Suprapubic skin (tissue), 4 donors: ENCODE measurements at regions not wholly inside any gene's neighbourhood (a gene's known extent, or its start where the extent isn't known, plus 50 kb on each side); places are given as distances from the start of the nearest gene placed in this dataset.

ENCODE experiments used
- DNase-seq, 2 donors: peaks; one replicate each; pipeline ENCODE4 v3.0.0-alpha.2; 2019; ENCODE audit warnings: low spot score in 2 of 2
- H3K27ac ChIP-seq: fragments of 200-600 bp; sonication (generic); one replicate; pipeline ENCODE4 v1.5.1; 2019
- H3K27me3 ChIP-seq: fragments of 200-600 bp; sonication (generic); one replicate; pipeline ENCODE4 v1.5.1; 2019
- H3K36me3 ChIP-seq: fragments of 200-600 bp; sonication (generic); one replicate; pipeline ENCODE4 v1.5.1; 2019
- H3K4me1 ChIP-seq: fragments of 200-600 bp; sonication (generic); one replicate; pipeline ENCODE4 v1.5.1; 2019
- H3K4me3 ChIP-seq: fragments of 200-600 bp; sonication (generic); one replicate; pipeline ENCODE4 v1.5.1; 2019; ENCODE audit warnings: mild to moderate bottlenecking
- H3K9me3 ChIP-seq: fragments of 200-600 bp; sonication (generic); one replicate; pipeline ENCODE4 v1.5.1; 2019
- CTCF ChIP-seq, 2 donors: fragments of 200-600 bp in 1 of 2; fragments of 450-650 bp in 1 of 2; sonication (generic) in 1 of 2; IDR thresholded peaks; one replicate each; pipeline ENCODE4 v1.5.1; 2016 to 2019; ENCODE audit warnings: antibody characterized with exemption in 2 of 2, mild to moderate bottlenecking in 1 of 2, moderate library complexity in 1 of 2
- EP300 ChIP-seq: sonication (generic); formaldehyde crosslinking; IDR thresholded peaks from one replicate; pipeline ENCODE4 v1.6.1; 2017; ENCODE audit warnings: antibody characterized with exemption
- POLR2A ChIP-seq, 2 donors: fragments of 450-650 bp; IDR thresholded peaks; one replicate each; pipeline ENCODE4 v1.6.1; 2017; ENCODE audit warnings: antibody characterized with exemption in 2 of 2, mild to moderate bottlenecking in 2 of 2, moderate library complexity in 2 of 2
- POLR2AphosphoS5 ChIP-seq, 3 donors: sonication (generic); formaldehyde crosslinking; IDR thresholded peaks; one replicate each; pipeline ENCODE4 v1.6.1; 2017; ENCODE audit warnings: antibody characterized with exemption in 3 of 3
- WGBS: methylation state at CpG from one replicate; pipeline ENCODE4 v1.1.5; 2018; 5-methylcytosine and 5-hydroxymethylcytosine counted together

DNA sequence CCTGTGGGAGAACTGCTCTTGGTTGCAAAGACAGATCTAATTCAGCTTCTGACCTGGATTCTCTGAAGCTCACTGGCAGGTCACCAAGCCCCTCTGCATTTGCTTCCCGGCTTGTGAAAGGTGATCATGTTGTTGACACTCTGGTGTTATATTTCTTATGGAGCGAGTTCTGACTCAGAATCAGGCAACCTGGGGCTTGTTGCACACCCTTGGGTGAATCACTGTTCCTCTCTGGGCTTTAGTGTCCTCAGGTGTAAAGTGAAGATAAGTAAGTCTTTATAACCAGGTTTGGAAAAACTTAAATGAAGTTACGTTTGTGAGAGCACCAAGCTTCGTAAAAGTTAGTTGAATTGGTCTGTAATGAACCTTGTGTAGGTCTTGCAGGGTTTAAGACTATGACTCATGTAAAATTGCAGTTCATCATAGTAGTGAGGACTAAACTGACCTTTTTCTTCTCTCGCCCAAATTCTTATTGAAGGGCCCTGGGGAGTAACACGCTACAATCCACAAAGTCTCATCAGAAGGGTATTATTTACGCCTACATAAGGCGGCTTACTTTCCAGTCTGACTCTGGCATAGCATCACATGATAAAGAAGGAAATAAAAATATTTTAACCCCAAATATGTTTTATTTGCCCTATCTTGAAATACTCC lies 218.6 kb downstream of the TMEM38B start:
- Histone ChIP-seq H3K27me3 (no peaks in the 10 kb centered on the region), H3K4me3 (no peak overlapping the region), H3K36me3 (no peaks in the 10 kb centered on the region), H3K27ac (no peak overlapping the region), H3K9me3 (no peaks in the 10 kb centered on the region), H3K4me1 (no peaks in the 10 kb centered on the region)
- WGBS, result 62% methylated on average over 8 of the region's 8 CpGs
- DNase-seq, result no peak
- TF ChIP-seq CTCF (IDR thresholded peaks at IDR 0.05), result no peak
- no peak for TF ChIP-seq POLR2A (IDR thresholded peaks at IDR 0.05)
- TF ChIP-seq EP300, result no peak
- no peak for TF ChIP-seq POLR2AphosphoS5 (IDR thresholded peaks at IDR 0.05)

- TF ChIP-seq POLR2A (IDR thresholded peaks at IDR 0.05) (no peak), EP300 (no peak), CTCF (IDR thresholded peaks at IDR 0.05) (no peak), POLR2AphosphoS5 (IDR thresholded peaks at IDR 0.05) (no peak)
- H3K27ac ChIP-seq, result no peak overlapping the region
- WGBS, result 54% methylated on average over 4 of the region's 4 CpGs
- no peaks in the 10 kb centered on the region for H3K9me3 ChIP-seq
- no peaks in the 10 kb centered on the region for H3K27me3 ChIP-seq
- H3K4me1 ChIP-seq, result no peaks in the 10 kb centered on the region
- no peaks in the 10 kb centered on the region for H3K36me3 ChIP-seq
- DNase-seq, result no peak
- no peak overlapping the region for H3K4me3 ChIP-seq
These were observed 226.9 kb downstream of the TMEM38B start for GRCh38 chr9:105921057-105921726.

GRCh38 chr9:105928416-105928815 lies 234.1 kb downstream of the TMEM38B start:
- H3K4me1 ChIP-seq, result no peaks in the 10 kb centered on the region
- 61% methylated on average over 2 of the region's 2 CpGs for WGBS
- no peak overlapping the region for H3K27ac ChIP-seq
- no peaks in the 10 kb centered on the region for H3K27me3 ChIP-seq
- no peak for TF ChIP-seq CTCF (IDR thresholded peaks at IDR 0.05)
- TF ChIP-seq EP300, result no peak
- no peak for TF ChIP-seq POLR2A (IDR thresholded peaks at IDR 0.05)
- TF ChIP-seq POLR2AphosphoS5 (IDR thresholded peaks at IDR 0.05), result no peak
- no peaks in the 10 kb centered on the region for H3K9me3 ChIP-seq
- no peak overlapping the region for H3K4me3 ChIP-seq
- no peak for DNase-seq
- no peaks in the 10 kb centered on the region for H3K36me3 ChIP-seq

DNA sequence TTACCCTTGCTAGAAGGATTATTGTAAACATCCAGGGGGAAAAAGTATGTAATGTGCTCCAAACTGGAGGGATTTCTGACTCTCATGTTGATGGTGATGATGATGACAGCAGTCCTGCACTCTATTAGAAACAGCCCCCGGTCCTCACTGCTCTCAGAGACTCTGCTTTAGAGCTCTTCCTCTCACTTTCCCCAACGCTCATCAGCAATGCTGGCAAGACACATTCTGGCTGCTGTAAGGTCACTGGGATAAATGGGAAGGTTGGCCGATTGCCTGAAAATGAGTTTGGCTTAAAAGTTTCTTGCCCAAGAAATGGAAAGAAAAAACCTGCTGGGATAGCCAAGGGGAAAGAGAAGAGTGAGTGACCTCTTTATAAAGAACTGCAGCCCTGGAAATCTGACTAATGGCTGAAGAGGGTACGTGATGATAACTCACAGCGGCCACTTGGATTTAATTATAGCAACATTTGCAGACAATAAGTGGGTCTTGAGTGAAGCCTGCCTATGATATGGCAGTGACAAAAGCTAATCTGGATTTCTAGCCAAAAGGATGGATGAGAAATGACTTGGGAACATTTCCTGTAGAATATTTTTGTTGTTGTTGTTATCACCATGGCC lies 235.8 kb downstream of the TMEM38B start:
- 62% methylated on average over 5 of the region's 5 CpGs for WGBS
- Histone ChIP-seq H3K4me1 (no peaks in the 10 kb centered on the region), H3K4me3 (no peak overlapping the region), H3K27me3 (no peaks in the 10 kb centered on the region), H3K9me3 (no peaks in the 10 kb centered on the region), H3K36me3 (no peaks in the 10 kb centered on the region), H3K27ac (no peak overlapping the region)
- no peak for DNase-seq
- no peak for TF ChIP-seq CTCF (IDR thresholded peaks at IDR 0.05)
- TF ChIP-seq EP300, result no peak
- no peak for TF ChIP-seq POLR2AphosphoS5 (IDR thresholded peaks at IDR 0.05)
- TF ChIP-seq POLR2A (IDR thresholded peaks at IDR 0.05), result no peak

DNA sequence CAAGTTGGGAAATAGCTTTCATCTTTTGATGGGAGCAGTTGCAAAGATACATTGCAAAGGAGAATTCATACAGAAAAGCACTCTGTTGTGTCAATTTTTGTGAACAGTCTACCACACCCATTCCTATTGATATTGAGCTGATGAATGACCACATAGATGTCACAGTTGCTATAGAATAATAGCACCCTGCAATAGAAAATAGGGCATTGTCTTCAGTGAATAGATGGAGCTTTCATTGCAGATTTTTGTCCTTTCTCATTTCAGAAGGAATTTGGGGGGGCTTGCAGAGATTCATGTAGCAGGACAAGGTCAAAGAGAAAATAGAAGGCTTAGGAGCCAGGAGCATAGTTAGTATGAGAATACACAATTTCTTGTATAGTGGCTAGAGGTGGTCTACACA lies 237.9 kb downstream of the TMEM38B start:
- Histone ChIP-seq H3K4me1 (no peaks in the 10 kb centered on the region), H3K4me3 (no peak overlapping the region), H3K36me3 (no peaks in the 10 kb centered on the region), H3K27ac (no peak overlapping the region), H3K9me3 (no peaks in the 10 kb centered on the region), H3K27me3 (no peaks in the 10 kb centered on the region)
- no peak for DNase-seq
- TF ChIP-seq CTCF (IDR thresholded peaks at IDR 0.05), result no peak
- no peak for TF ChIP-seq EP300
- TF ChIP-seq POLR2A (IDR thresholded peaks at IDR 0.05), result no peak
- no peak for TF ChIP-seq POLR2AphosphoS5 (IDR thresholded peaks at IDR 0.05)
